GM12878 (cell line): ENCODE measurements at regions not wholly inside any gene's neighbourhood (a gene's known extent, or its start where the extent isn't known, plus 50 kb on each side); places are given as distances from the start of the nearest gene placed in this dataset.
A peak's percentile ranks its signal among the peaks of the same experiment; 100 is the strongest.

ENCODE experiments used
- BRCA1 ChIP-seq: IDR thresholded peaks from 2 replicates; pipeline ENCODE4 v1.6.1; 2011; ENCODE audit warnings: low read depth, low read length, improper control_type of control experiment
- CBX3 ChIP-seq: fragments of 200-600 bp; sonication (generic); IDR thresholded peaks from 2 replicates; pipeline ENCODE4 v1.6.1; 2016; ENCODE audit warnings: low read depth, borderline replicate concordance
- CREB1 ChIP-seq: IDR thresholded peaks from 2 replicates; pipeline ENCODE4 v1.6.1; 2012; ENCODE audit warnings: low read depth, mild to moderate bottlenecking, inconsistent platforms
- DPF2 ChIP-seq: fragments of 450-650 bp; IDR thresholded peaks from 2 replicates; pipeline ENCODE4 v1.6.1; 2017; ENCODE audit warnings: mild to moderate bottlenecking
- EED ChIP-seq: sonication (generic); IDR thresholded peaks from 2 replicates; pipeline ENCODE4 v1.6.1; 2016; ENCODE audit warnings: antibody characterized with exemption, low read depth
- GATAD2B ChIP-seq: fragments of 450-650 bp; conservative IDR thresholded peaks from 2 replicates; pipeline ENCODE4 v1.6.1; 2017; ENCODE audit warnings: low read depth, mild to moderate bottlenecking, moderate library complexity
- IKZF2 ChIP-seq, 2 experiments: fragments of 450-650 bp; IDR thresholded peaks; 2 replicates each; pipeline ENCODE4 v1.6.1; 2017; ENCODE audit warnings: mild to moderate bottlenecking in 2 of 2, moderate library complexity in 2 of 2
- MYC ChIP-seq: IDR thresholded peaks from 2 replicates; pipeline ENCODE4 v1.6.1; 2011; ENCODE audit warnings: mild to moderate bottlenecking, low read length, moderate library complexity, inconsistent platforms; ENCODE audit not compliant: insufficient read depth, insufficient replicate concordance, insufficient read length, severe bottlenecking
- NFYA ChIP-seq: IDR thresholded peaks from 2 replicates; pipeline ENCODE4 v1.6.1; 2011; ENCODE audit warnings: low read depth, mild to moderate bottlenecking, low read length, improper control_type of control experiment, borderline replicate concordance
- NR2C1 ChIP-seq: fragments of 450-650 bp; IDR thresholded peaks from 2 replicates; pipeline ENCODE4 v1.6.1; 2017; ENCODE audit warnings: antibody characterized with exemption, mild to moderate bottlenecking, moderate library complexity
- REST ChIP-seq: IDR thresholded peaks from 2 replicates; pipeline ENCODE4 v1.6.1; 2012; ENCODE audit warnings: mild to moderate bottlenecking, low read depth, low read length
- RUNX3 ChIP-seq: IDR thresholded peaks from 2 replicates; pipeline ENCODE4 v1.6.1; 2012; ENCODE audit warnings: low read length, inconsistent platforms
- SIN3A ChIP-seq: IDR thresholded peaks from 2 replicates; pipeline ENCODE4 v1.6.1; 2012; ENCODE audit warnings: low read depth, low read length, improper control_type of control experiment
- STAT3 ChIP-seq: IDR thresholded peaks from 2 replicates; pipeline ENCODE4 v1.6.1; 2011; ENCODE audit warnings: low read depth, low read length, improper control_type of control experiment
- ZBED1 ChIP-seq: IDR thresholded peaks from 2 replicates; pipeline ENCODE4 v1.6.1; 2016; ENCODE audit warnings: borderline replicate concordance
- ZNF24 ChIP-seq: fragments of 450-650 bp; IDR thresholded peaks from 2 replicates; pipeline ENCODE4 v1.6.1; 2017; ENCODE audit warnings: antibody characterized with exemption, mild to moderate bottlenecking
- ZNF592 ChIP-seq: fragments of 450-650 bp; IDR thresholded peaks from 2 replicates; pipeline ENCODE4 v1.6.1; 2017; ENCODE audit warnings: mild to moderate bottlenecking, moderate library complexity
- TF ChIP-seq, protein P1 (sequence below): fragments of 450-650 bp; IDR thresholded peaks from 2 replicates; pipeline ENCODE4 v1.6.1; 2016; ENCODE audit warnings: mild to moderate bottlenecking
- TF ChIP-seq, protein P2 (sequence below): fragments of 450-650 bp; IDR thresholded peaks from 2 replicates; pipeline ENCODE4 v1.6.1; 2017; ENCODE audit warnings: antibody characterized with exemption, mild to moderate bottlenecking, moderate library complexity

- TF ChIP-seq REST (no peak), ZBED1 (peak; percentile 92), ZNF24 (no peak), MYC (no peak), NR2C1 (no peak), CBX3 (no peak), ZNF592 (no peak), NFYA (peak; percentile 51), EED (no peak), CREB1 (peak; percentile 88), RUNX3 (no peak), STAT3 (no peak), GATAD2B (0 out of 2 replicates have a peak, but pooled peaks have one; percentile 33), BRCA1 (no peak), DPF2 (no peak), SIN3A (peak; percentile 78), IKZF2 (IDR thresholded peaks at IDR 0.05) (peak in 1 of 2 experiments; percentile 12; a peak in 2 of 4 replicates)
- TF ChIP-seq, protein P1, sequence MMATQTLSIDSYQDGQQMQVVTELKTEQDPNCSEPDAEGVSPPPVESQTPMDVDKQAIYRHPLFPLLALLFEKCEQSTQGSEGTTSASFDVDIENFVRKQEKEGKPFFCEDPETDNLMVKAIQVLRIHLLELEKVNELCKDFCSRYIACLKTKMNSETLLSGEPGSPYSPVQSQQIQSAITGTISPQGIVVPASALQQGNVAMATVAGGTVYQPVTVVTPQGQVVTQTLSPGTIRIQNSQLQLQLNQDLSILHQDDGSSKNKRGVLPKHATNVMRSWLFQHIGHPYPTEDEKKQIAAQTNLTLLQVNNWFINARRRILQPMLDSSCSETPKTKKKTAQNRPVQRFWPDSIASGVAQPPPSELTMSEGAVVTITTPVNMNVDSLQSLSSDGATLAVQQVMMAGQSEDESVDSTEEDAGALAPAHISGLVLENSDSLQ, result no peak; the same call in 1 of the 2 replicates
- TF ChIP-seq, protein P2, sequence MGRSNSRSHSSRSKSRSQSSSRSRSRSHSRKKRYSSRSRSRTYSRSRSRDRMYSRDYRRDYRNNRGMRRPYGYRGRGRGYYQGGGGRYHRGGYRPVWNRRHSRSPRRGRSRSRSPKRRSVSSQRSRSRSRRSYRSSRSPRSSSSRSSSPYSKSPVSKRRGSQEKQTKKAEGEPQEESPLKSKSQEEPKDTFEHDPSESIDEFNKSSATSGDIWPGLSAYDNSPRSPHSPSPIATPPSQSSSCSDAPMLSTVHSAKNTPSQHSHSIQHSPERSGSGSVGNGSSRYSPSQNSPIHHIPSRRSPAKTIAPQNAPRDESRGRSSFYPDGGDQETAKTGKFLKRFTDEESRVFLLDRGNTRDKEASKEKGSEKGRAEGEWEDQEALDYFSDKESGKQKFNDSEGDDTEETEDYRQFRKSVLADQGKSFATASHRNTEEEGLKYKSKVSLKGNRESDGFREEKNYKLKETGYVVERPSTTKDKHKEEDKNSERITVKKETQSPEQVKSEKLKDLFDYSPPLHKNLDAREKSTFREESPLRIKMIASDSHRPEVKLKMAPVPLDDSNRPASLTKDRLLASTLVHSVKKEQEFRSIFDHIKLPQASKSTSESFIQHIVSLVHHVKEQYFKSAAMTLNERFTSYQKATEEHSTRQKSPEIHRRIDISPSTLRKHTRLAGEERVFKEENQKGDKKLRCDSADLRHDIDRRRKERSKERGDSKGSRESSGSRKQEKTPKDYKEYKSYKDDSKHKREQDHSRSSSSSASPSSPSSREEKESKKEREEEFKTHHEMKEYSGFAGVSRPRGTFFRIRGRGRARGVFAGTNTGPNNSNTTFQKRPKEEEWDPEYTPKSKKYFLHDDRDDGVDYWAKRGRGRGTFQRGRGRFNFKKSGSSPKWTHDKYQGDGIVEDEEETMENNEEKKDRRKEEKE, result no peak
Measured at GRCh38 chr6:27814665-27815424, 97.4 kb downstream of the OR2B2 start (continued).
